Nephron (organoid): ENCODE measurements at regions not wholly inside any gene's neighbourhood (a gene's known extent, or its start where the extent isn't known, plus 50 kb on each side); places are given as distances from the start of the nearest gene placed in this dataset.
A peak's percentile ranks its signal among the peaks of the same experiment; 100 is the strongest.

Source experiments
- H3K27ac Mint-ChIP-seq, 3 experiments: 2 replicates each; pipeline ENCODE4 v1.8.0; 2020; ENCODE audit warnings: mixed read lengths in 3 of 3, mild to moderate bottlenecking in 2 of 3, moderate library complexity in 1 of 3
- H3K27me3 Mint-ChIP-seq: 2 replicates; pipeline ENCODE4 v1.8.0; 2021; ENCODE audit warnings: low read depth, mild to moderate bottlenecking, moderate library complexity, mixed read lengths
- H3K36me3 Mint-ChIP-seq: 2 replicates; pipeline ENCODE4 v1.8.0; 2020; ENCODE audit warnings: low read depth, mixed read lengths
- H3K4me1 Mint-ChIP-seq: 2 replicates; pipeline ENCODE4 v1.8.0; 2020; ENCODE audit warnings: mixed read lengths
- H3K4me3 Mint-ChIP-seq, 3 experiments: 2 replicates each; pipeline ENCODE4 v1.8.0; 2020; ENCODE audit warnings: mild to moderate bottlenecking in 3 of 3, mixed read lengths in 3 of 3, moderate library complexity in 2 of 3
- H3K9me3 Mint-ChIP-seq: 2 replicates; pipeline ENCODE4 v1.8.0; 2020; ENCODE audit warnings: mixed read lengths
- CTCF ChIP-seq, 3 experiments: fragments of 200-600 bp; sonication (generic); IDR thresholded peaks; one replicate each; pipeline ENCODE4 v1.5.0; 2021; ENCODE audit warnings: antibody characterized with exemption in 3 of 3; ENCODE audit not compliant: unreplicated experiment in 3 of 3

- H3K36me3 Mint-ChIP-seq = no peaks in the 10 kb centered on the region
- no peak for TF ChIP-seq CTCF (IDR thresholded peaks at IDR 0.05; ENCODE audit: unreplicated experiment in 3 of 3)
- no peaks in the 10 kb centered on the region for H3K4me1 Mint-ChIP-seq
- peaks cover 11% of the 10 kb centered on the region for H3K9me3 Mint-ChIP-seq
- no peak overlapping the region for H3K27ac Mint-ChIP-seq
- no peak overlapping the region for H3K4me3 Mint-ChIP-seq
- no peaks in the 10 kb centered on the region for H3K27me3 Mint-ChIP-seq
Observed at GRCh38 chr1:80250573-80251168, 1244.1 kb upstream of the ADGRL4 start.

GRCh38 chr1:80249699-80250098 lies 1243.2 kb upstream of the ADGRL4 start:
- H3K36me3 Mint-ChIP-seq = no peaks in the 10 kb centered on the region
- no peak overlapping the region for H3K4me3 Mint-ChIP-seq
- no peaks in the 10 kb centered on the region for H3K27me3 Mint-ChIP-seq
- H3K27ac Mint-ChIP-seq = no peak overlapping the region
- no peak for TF ChIP-seq CTCF (IDR thresholded peaks at IDR 0.05; ENCODE audit: unreplicated experiment in 3 of 3)
- no peaks in the 10 kb centered on the region for H3K4me1 Mint-ChIP-seq
- peaks cover 11% of the 10 kb centered on the region for H3K9me3 Mint-ChIP-seq

GRCh38 chr1:80248886-80249285 lies 1242.4 kb upstream of the ADGRL4 start:
- no peak overlapping the region for H3K4me3 Mint-ChIP-seq
- H3K9me3 Mint-ChIP-seq = peaks cover 11% of the 10 kb centered on the region
- TF ChIP-seq CTCF (IDR thresholded peaks at IDR 0.05; ENCODE audit: unreplicated experiment in 3 of 3) = no peak
- H3K36me3 Mint-ChIP-seq = no peaks in the 10 kb centered on the region
- no peak overlapping the region for H3K27ac Mint-ChIP-seq
- H3K4me1 Mint-ChIP-seq = no peaks in the 10 kb centered on the region
- H3K27me3 Mint-ChIP-seq = no peaks in the 10 kb centered on the region

GRCh38 chr1:80245813-80246212 lies 1239.3 kb upstream of the ADGRL4 start:
- TF ChIP-seq CTCF (IDR thresholded peaks at IDR 0.05; ENCODE audit: unreplicated experiment in 3 of 3) = no peak
- H3K9me3 Mint-ChIP-seq = peaks cover 8% of the 10 kb centered on the region

GRCh38 chr1:80244372-80244771 lies 1237.8 kb upstream of the ADGRL4 start:
- H3K4me1 Mint-ChIP-seq = no peaks in the 10 kb centered on the region
- H3K9me3 Mint-ChIP-seq = peaks cover 6% of the 10 kb centered on the region
- no peak for TF ChIP-seq CTCF (IDR thresholded peaks at IDR 0.05; ENCODE audit: unreplicated experiment in 3 of 3)
- no peak overlapping the region for H3K4me3 Mint-ChIP-seq
- peak overlapping the region in 1 of 3 experiments; percentile 62 for H3K27ac Mint-ChIP-seq
- no peaks in the 10 kb centered on the region for H3K27me3 Mint-ChIP-seq
- no peaks in the 10 kb centered on the region for H3K36me3 Mint-ChIP-seq

More at GRCh38 chr1:80245813-80246212, 1239.3 kb upstream of the ADGRL4 start:
- Mint-ChIP-seq H3K27ac (no peak overlapping the region), H3K36me3 (no peaks in the 10 kb centered on the region), H3K4me3 (no peak overlapping the region), H3K27me3 (no peaks in the 10 kb centered on the region), H3K4me1 (no peaks in the 10 kb centered on the region)

- H3K9me3 Mint-ChIP-seq = no peaks in the 10 kb centered on the region
- H3K36me3 Mint-ChIP-seq = no peaks in the 10 kb centered on the region
- no peak for TF ChIP-seq CTCF (IDR thresholded peaks at IDR 0.05; ENCODE audit: unreplicated experiment in 3 of 3)
- H3K4me3 Mint-ChIP-seq = no peak overlapping the region
- no peaks in the 10 kb centered on the region for H3K27me3 Mint-ChIP-seq
- H3K4me1 Mint-ChIP-seq = no peaks in the 10 kb centered on the region
- peak overlapping the region in 1 of 3 experiments; percentile 29 for H3K27ac Mint-ChIP-seq
Observed at GRCh38 chr1:80241566-80241965, 1235.0 kb upstream of the ADGRL4 start.
